ENCODE measurements at regions not wholly inside any gene's neighbourhood (a gene's known extent, or its start where the extent isn't known, plus 50 kb on each side); places are given as distances from the start of the nearest gene placed in this dataset.

DNA sequence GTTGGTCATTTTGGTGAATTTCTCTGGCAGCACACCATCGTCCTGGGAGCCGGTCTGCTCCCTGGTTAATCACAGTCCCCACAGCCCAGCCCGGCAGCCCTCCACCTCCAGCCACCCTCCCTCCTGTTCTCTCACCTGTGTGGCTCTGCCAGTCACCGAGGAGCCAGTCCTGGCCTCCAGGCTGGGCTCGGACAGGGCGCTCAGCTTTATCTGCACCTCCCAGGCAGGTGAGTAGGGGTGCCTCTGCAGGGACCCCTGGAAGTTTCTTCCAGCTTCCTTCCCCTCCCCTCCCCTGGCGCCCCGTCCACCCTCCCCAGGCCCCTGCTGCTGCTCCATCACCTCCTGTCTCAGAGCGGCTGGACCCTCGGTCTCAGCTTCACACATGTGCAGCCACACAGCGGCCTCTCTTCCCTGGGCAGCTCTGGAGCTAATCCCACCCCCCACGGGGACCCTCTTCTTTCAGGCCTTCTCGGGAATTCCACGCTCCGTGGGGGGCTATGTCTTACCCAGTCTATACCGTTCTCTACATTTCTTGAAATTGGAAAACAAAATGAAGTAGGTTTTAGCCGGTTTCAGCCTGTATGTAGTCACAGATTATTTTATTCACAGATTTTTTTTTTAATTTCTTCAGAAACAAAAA, 213.9 kb upstream of the PPP2R2D start:
- no peak for DNase-seq
- ATAC-seq = no peak
- no peaks in the 10 kb centered on the region for H3K4me1 ChIP-seq (ENCODE audit: control insufficient read depth, insufficient read depth, low read length)
- no peaks in the 10 kb centered on the region for H3K36me3 ChIP-seq (ENCODE audit: control insufficient read depth, insufficient read depth, low read length)
- H3K27me3 Mint-ChIP-seq (ENCODE audit: low read depth in 2 of 2) = peaks cover 0 to 5% of the 10 kb centered on the region in 2 donors
- no peaks in the 10 kb centered on the region for H3K27me3 ChIP-seq (ENCODE audit: control insufficient read depth, insufficient read depth, low read length)
- intact Hi-C loops (cut with micrococcal nuclease) = no loop called here
- H3K4me1 Mint-ChIP-seq = no peaks in the 10 kb centered on the region
- H3K9me3 ChIP-seq (ENCODE audit: control insufficient read depth, insufficient read depth, low read length) = no peaks in the 10 kb centered on the region
- no peak overlapping the region for H3K4me3 Mint-ChIP-seq
- WGBS (ENCODE audit: insufficient coverage) = 31% methylated on average over 15 of the region's 17 CpGs
- no peak overlapping the region for H3K4me3 ChIP-seq (ENCODE audit: low read length)
- H3K27ac Mint-ChIP-seq = no peak overlapping the region
- no peaks in the 10 kb centered on the region for H3K9me3 Mint-ChIP-seq
- H3K27ac ChIP-seq (ENCODE audit: low read length) = no peak overlapping the region
- H3K36me3 Mint-ChIP-seq = no peaks in the 10 kb centered on the region
- TF ChIP-seq CTCF (IDR thresholded peaks at IDR 0.05) = no peak

DNA sequence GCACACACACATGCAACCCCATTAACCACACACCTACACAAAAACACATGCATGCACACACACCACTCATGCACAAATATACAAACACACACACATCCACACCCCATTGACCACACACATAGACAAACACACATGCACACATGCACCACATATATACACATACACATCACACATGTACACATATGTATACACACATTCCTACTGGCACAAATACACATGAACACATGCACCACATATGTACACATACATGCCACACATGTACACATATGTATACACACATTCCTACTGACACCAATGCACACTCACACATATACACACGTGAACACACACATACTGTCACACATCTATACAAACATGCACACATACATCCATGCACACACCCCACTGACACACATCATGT, 212.5 kb upstream of the PPP2R2D start:
- intact Hi-C loops (cut with micrococcal nuclease) = no loop called here
- 43% methylated on average over 1 of the region's 1 CpG for WGBS (ENCODE audit: insufficient coverage)

DNA sequence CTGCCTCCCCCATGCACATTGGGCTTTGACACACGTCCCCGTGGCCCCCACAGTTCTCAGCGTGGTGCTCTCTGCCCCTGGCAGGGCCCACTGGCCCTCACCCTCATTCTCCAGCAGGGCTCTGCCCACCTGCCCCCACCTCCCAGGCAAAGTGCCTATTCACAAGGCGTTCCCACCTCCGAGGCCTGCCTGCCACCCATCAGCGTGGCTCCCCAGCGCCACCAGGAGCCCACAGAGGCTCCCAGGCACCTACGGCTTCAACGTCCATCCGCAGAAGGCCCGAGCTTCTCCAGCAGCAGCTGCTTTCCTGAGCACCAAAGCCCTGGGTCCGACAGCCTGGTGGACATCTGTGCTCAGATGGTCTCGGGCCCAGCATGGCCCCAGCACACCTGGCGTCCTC, 211.8 kb upstream of the PPP2R2D start:
- Histone ChIP-seq H3K4me3 (ENCODE audit: low read length) (no peak overlapping the region), H3K27me3 (ENCODE audit: control insufficient read depth, insufficient read depth, low read length) (no peaks in the 10 kb centered on the region), H3K27ac (ENCODE audit: low read length) (no peak overlapping the region), H3K36me3 (ENCODE audit: control insufficient read depth, insufficient read depth, low read length) (no peaks in the 10 kb centered on the region), H3K9me3 (ENCODE audit: control insufficient read depth, insufficient read depth, low read length) (no peaks in the 10 kb centered on the region), H3K4me1 (ENCODE audit: control insufficient read depth, insufficient read depth, low read length) (no peaks in the 10 kb centered on the region)
- DNase-seq (no peak), ATAC-seq (no peak)
- intact Hi-C loops (cut with micrococcal nuclease) = no loop called here
- no peaks in the 10 kb centered on the region for H3K36me3 Mint-ChIP-seq
- H3K27ac Mint-ChIP-seq = no peak overlapping the region
- peaks cover 0 to 7% of the 10 kb centered on the region in 2 donors for H3K27me3 Mint-ChIP-seq (ENCODE audit: low read depth in 2 of 2)
- no peak for TF ChIP-seq CTCF (IDR thresholded peaks at IDR 0.05)
- H3K4me1 Mint-ChIP-seq = no peaks in the 10 kb centered on the region
- H3K9me3 Mint-ChIP-seq = no peaks in the 10 kb centered on the region
- 58% methylated on average over 14 of the region's 14 CpGs for WGBS (ENCODE audit: insufficient coverage)
- no peak overlapping the region for H3K4me3 Mint-ChIP-seq

More for the DNA sequence above, 212.5 kb upstream of the PPP2R2D start:
- no peaks in the 10 kb centered on the region for H3K27me3 ChIP-seq (ENCODE audit: control insufficient read depth, insufficient read depth, low read length)
- no peaks in the 10 kb centered on the region for H3K36me3 Mint-ChIP-seq
- no peaks in the 10 kb centered on the region for H3K4me1 ChIP-seq (ENCODE audit: control insufficient read depth, insufficient read depth, low read length)
- no peaks in the 10 kb centered on the region for H3K9me3 Mint-ChIP-seq
- no peak for DNase-seq
- no peak overlapping the region for H3K4me3 Mint-ChIP-seq
- no peak overlapping the region for H3K27ac Mint-ChIP-seq
- H3K27ac ChIP-seq (ENCODE audit: low read length) = no peak overlapping the region
- no peaks in the 10 kb centered on the region for H3K4me1 Mint-ChIP-seq
- H3K27me3 Mint-ChIP-seq (ENCODE audit: low read depth in 2 of 2) = peaks cover 0 to 7% of the 10 kb centered on the region in 2 donors
- H3K36me3 ChIP-seq (ENCODE audit: control insufficient read depth, insufficient read depth, low read length) = no peaks in the 10 kb centered on the region
- peak in 1 of 3 donors; percentile 31 for ATAC-seq
- no peak for TF ChIP-seq CTCF (IDR thresholded peaks at IDR 0.05)
- no peaks in the 10 kb centered on the region for H3K9me3 ChIP-seq (ENCODE audit: control insufficient read depth, insufficient read depth, low read length)
- no peak overlapping the region for H3K4me3 ChIP-seq (ENCODE audit: low read length)

DNA sequence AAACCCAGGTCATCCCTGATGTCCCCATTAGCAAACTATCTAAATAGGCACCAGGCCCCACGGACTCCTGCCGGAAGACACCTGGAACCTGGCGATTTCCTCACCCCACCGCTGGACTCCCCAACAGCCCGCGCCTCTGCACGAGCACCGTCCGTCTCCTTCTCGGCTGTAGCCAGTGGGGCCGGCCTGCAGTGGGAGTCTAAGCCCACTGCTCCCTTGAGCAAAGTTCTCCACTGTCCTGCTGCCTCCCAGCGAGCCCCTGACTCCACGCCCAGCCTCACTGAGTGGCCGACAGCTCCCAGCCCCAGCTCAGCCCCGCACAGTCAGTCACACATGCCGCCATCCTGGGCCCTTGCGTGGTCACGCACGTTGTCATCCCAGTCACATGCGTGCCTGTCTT, 211.3 kb upstream of the PPP2R2D start:
- TF ChIP-seq CTCF (IDR thresholded peaks at IDR 0.05) = no peak
- intact Hi-C loops (cut with micrococcal nuclease) = no loop called here
- H3K4me3 ChIP-seq (ENCODE audit: low read length) = no peak overlapping the region
- H3K27ac ChIP-seq (ENCODE audit: low read length) = no peak overlapping the region
- H3K4me1 ChIP-seq (ENCODE audit: control insufficient read depth, insufficient read depth, low read length) = no peaks in the 10 kb centered on the region
- H3K36me3 Mint-ChIP-seq = no peaks in the 10 kb centered on the region
- H3K4me3 Mint-ChIP-seq = no peak overlapping the region
- H3K36me3 ChIP-seq (ENCODE audit: control insufficient read depth, insufficient read depth, low read length) = no peaks in the 10 kb centered on the region
- H3K4me1 Mint-ChIP-seq = no peaks in the 10 kb centered on the region
- no peaks in the 10 kb centered on the region for H3K9me3 Mint-ChIP-seq
- 86% methylated on average over 20 of the region's 20 CpGs for WGBS (ENCODE audit: insufficient coverage)
- no peaks in the 10 kb centered on the region for H3K27me3 ChIP-seq (ENCODE audit: control insufficient read depth, insufficient read depth, low read length)
- ATAC-seq = no peak
- H3K27ac Mint-ChIP-seq = no peak overlapping the region
- H3K9me3 ChIP-seq (ENCODE audit: control insufficient read depth, insufficient read depth, low read length) = no peaks in the 10 kb centered on the region
- peaks cover 0 to 7% of the 10 kb centered on the region in 2 donors for H3K27me3 Mint-ChIP-seq (ENCODE audit: low read depth in 2 of 2)
- DNase-seq = no peak

All from natural killer cell (primary cell).